MM.1S (cell line): ENCODE measurements at regions not wholly inside any gene's neighbourhood (a gene's known extent, or its start where the extent isn't known, plus 50 kb on each side); places are given as distances from the start of the nearest gene placed in this dataset.

Experiments
- DNase-seq: peaks from one replicate; pipeline ENCODE4 v3.0.0-alpha.2; 2015
- H2AFZ ChIP-seq: fragments of 300-600 bp; sonication (generic); 2 replicates; pipeline ENCODE4 v1.6.0; 2016; ENCODE audit warnings: antibody characterized with exemption, low read length
- H3F3A ChIP-seq: fragments of 300-600 bp; sonication (generic); 2 replicates; pipeline ENCODE4 v1.6.1; 2016; ENCODE audit warnings: mild to moderate bottlenecking, antibody characterized with exemption, low read length, moderate library complexity, mixed read lengths; ENCODE audit not compliant: insufficient read depth
- H3K27ac ChIP-seq: fragments of 300-600 bp; sonication (generic); 2 replicates; pipeline ENCODE4 v1.5.1; 2016; ENCODE audit warnings: mild to moderate bottlenecking, low read length
- H3K27me3 ChIP-seq: fragments of 300-600 bp; sonication (generic); replicated peaks from 2 replicates; pipeline ENCODE4 v1.6.0; 2016; ENCODE audit warnings: low read length; ENCODE audit not compliant: insufficient read depth
- H3K36me3 ChIP-seq: fragments of 300-600 bp; sonication (generic); replicated peaks from 2 replicates; pipeline ENCODE4 v1.6.1; 2016; ENCODE audit warnings: mild to moderate bottlenecking, low read length, mixed read lengths; ENCODE audit not compliant: insufficient read depth
- H3K4me1 ChIP-seq: fragments of 300-600 bp; sonication (generic); 2 replicates; pipeline ENCODE4 v1.6.1; 2016; ENCODE audit warnings: low read length, mixed read lengths
- H3K4me2 ChIP-seq: fragments of 300-600 bp; sonication (generic); 2 replicates; pipeline ENCODE4 v1.6.0; 2016; ENCODE audit warnings: low read depth, low read length
- H3K4me3 ChIP-seq: fragments of 300-600 bp; sonication (generic); 2 replicates; pipeline ENCODE4 v1.5.1; 2016; ENCODE audit warnings: low read length, mixed read lengths
- H3K79me2 ChIP-seq: fragments of 300-600 bp; sonication (generic); 2 replicates; pipeline ENCODE4 v1.6.1; 2016; ENCODE audit warnings: mixed run types, low read length, mixed read lengths
- H3K9ac ChIP-seq: fragments of 300-600 bp; sonication (generic); 2 replicates; pipeline ENCODE4 v1.6.1; 2016; ENCODE audit warnings: low read length, mixed read lengths
- H3K9me2 ChIP-seq: fragments of 300-600 bp; sonication (generic); replicated peaks from 2 replicates; pipeline ENCODE4 v1.6.1; 2016; ENCODE audit warnings: mild to moderate bottlenecking, low read length, mixed read lengths; ENCODE audit not compliant: insufficient read depth
- H3K9me3 ChIP-seq: fragments of 300-600 bp; sonication (generic); replicated peaks from 2 replicates; pipeline ENCODE4 v1.6.1; 2016; ENCODE audit warnings: mild to moderate bottlenecking, low read length, mixed read lengths; ENCODE audit not compliant: insufficient read depth
- H4K20me1 ChIP-seq: fragments of 300-600 bp; sonication (generic); 2 replicates; pipeline ENCODE4 v1.6.1; 2016; ENCODE audit warnings: mild to moderate bottlenecking, low read length, moderate library complexity, mixed read lengths; ENCODE audit not compliant: insufficient read depth
- CTCF ChIP-seq: fragments of 300-600 bp; sonication (generic); IDR thresholded peaks from 2 replicates; pipeline ENCODE4 v1.5.1; 2016; ENCODE audit warnings: antibody characterized with exemption, low read length, mixed read lengths
- EZH2 ChIP-seq: fragments of 300-600 bp; sonication (generic); optimal IDR thresholded peaks from 2 replicates; pipeline ENCODE3; 2017; ENCODE audit warnings: low read depth, mild to moderate bottlenecking, antibody characterized with exemption, low read length, mixed read lengths
- EZH2phosphoT487 ChIP-seq: fragments of 300-600 bp; sonication (generic); IDR thresholded peaks from 2 replicates; pipeline ENCODE4 v1.6.1; 2018; ENCODE audit warnings: antibody characterized with exemption, low read length

GRCh38 chrX:39150621-39151020 lies 349.4 kb downstream of the MID1IP1 start:
- no peak overlapping the region for H3K4me2 ChIP-seq
- H3K27ac ChIP-seq = no peak overlapping the region
- no peaks in the 10 kb centered on the region for H3K36me3 ChIP-seq
- H3K27me3 ChIP-seq = no peaks in the 10 kb centered on the region
- H4K20me1 ChIP-seq = no peaks in the 10 kb centered on the region
- H3K4me3 ChIP-seq = no peak overlapping the region
- peaks cover 22% of the 10 kb centered on the region for H3K4me1 ChIP-seq
- H3F3A ChIP-seq = no peaks in the 10 kb centered on the region
- no peak overlapping the region for H2AFZ ChIP-seq
- no peak for DNase-seq
- no peaks in the 10 kb centered on the region for H3K9me2 ChIP-seq
- H3K9ac ChIP-seq = no peak overlapping the region
- H3K9me3 ChIP-seq = no peaks in the 10 kb centered on the region
- TF ChIP-seq EZH2phosphoT487 = no peak
- no peak for TF ChIP-seq CTCF
- TF ChIP-seq EZH2 = no peak
- H3K79me2 ChIP-seq = no peaks in the 10 kb centered on the region

GRCh38 chrX:39152106-39152649 lies 350.9 kb downstream of the MID1IP1 start:
- Histone ChIP-seq H3K79me2 (no peaks in the 10 kb centered on the region), H3K9me3 (no peaks in the 10 kb centered on the region), H3F3A (no peaks in the 10 kb centered on the region), H3K9ac (no peak overlapping the region), H2AFZ (no peak overlapping the region), H3K9me2 (no peaks in the 10 kb centered on the region), H3K4me3 (no peak overlapping the region), H4K20me1 (no peaks in the 10 kb centered on the region), H3K27me3 (no peaks in the 10 kb centered on the region), H3K4me1 (peaks cover 33% of the 10 kb centered on the region), H3K27ac (no peak overlapping the region), H3K36me3 (no peaks in the 10 kb centered on the region), H3K4me2 (no peak overlapping the region)
- no peak for DNase-seq
- TF ChIP-seq EZH2 (no peak), CTCF (peak; percentile 40), EZH2phosphoT487 (no peak)

GRCh38 chrX:39156051-39156450 lies 354.8 kb downstream of the MID1IP1 start:
- Histone ChIP-seq H3K9me2 (no peaks in the 10 kb centered on the region), H2AFZ (no peak overlapping the region), H3K9me3 (no peaks in the 10 kb centered on the region), H3F3A (peaks cover 7% of the 10 kb centered on the region; the same call in 1 of the 2 replicates), H3K9ac (no peak overlapping the region), H3K27me3 (no peaks in the 10 kb centered on the region), H3K27ac (no peak overlapping the region), H4K20me1 (no peaks in the 10 kb centered on the region), H3K79me2 (no peaks in the 10 kb centered on the region), H3K4me3 (no peak overlapping the region), H3K36me3 (no peaks in the 10 kb centered on the region), H3K4me2 (no peak overlapping the region), H3K4me1 (peaks cover 36% of the 10 kb centered on the region; the same call in 1 of the 2 replicates)
- no peak for DNase-seq
- TF ChIP-seq EZH2phosphoT487 (no peak), EZH2 (no peak), CTCF (no peak)
